ENCODE measurements at regions not wholly inside any gene's neighbourhood (a gene's known extent, or its start where the extent isn't known, plus 50 kb on each side); places are given as distances from the start of the nearest gene placed in this dataset.
"Not testable (repeated sequence)": the region's sequence is repeated elsewhere in the genome, so short reads cannot be mapped to it uniquely, and the experiment has no call there.

DNA sequence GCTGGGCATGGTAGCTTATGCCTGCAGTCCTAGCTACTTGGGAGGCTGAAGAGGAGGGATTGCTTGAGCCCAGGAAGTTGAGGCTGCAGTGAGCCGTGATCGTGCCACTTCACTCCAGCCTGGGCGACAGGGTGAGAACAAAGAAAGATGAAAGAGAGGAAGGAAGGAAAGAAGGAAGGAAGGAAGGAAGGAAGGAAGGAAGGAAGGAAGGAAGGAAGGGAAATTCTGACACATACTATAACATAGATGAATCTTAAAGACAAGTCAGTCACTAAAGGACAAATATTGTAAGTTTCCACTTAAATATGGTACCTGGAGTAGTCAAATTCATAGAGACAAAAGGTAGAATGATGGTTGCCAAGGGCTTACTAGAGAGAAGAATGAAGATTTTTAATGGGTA lies 108.0 kb upstream of the CACHD1 start:
- no peak for DNase-seq (ENCODE audit: low spot score)

DNA sequence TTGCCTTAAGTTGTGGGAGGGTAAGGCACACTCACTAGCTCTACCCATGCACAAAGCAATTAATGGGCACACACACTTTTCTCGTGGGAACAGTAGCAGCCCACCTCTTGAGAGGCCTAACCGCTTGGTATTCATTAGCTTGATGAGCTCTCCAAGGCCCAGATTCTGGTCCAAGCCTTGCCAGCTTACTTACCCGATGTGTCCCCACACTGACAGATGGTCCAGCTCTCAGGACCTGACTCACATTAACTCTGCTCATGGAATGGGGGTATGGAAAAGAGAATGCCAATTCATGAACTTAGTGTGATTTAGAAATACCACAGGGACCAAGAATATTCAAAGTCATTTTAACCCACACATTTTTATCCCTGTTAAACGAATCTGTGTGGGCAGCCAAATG lies 106.8 kb upstream of the CACHD1 start:
- no peak for DNase-seq (ENCODE audit: low spot score)

DNA sequence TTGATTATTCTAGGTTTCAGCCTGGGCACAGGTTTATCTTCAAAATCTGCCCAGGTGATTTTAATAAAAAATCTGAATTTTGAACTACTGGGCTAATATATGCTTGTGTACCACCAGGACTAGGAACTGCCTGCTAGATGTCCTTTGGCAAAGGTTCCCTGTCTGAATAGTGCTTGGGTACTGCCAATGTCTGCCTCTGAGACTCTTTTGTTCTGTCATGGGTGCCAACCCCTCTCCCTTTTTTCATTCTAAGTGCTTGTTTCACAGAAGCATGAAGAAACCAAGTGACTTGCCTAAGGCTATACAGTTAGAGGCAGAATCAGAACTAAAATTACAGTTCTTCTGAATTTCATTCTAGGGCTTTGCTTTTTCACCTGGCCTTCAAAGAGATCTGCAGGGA lies 106.3 kb upstream of the CACHD1 start:
- DNase-seq (ENCODE audit: low spot score): no peak

DNA sequence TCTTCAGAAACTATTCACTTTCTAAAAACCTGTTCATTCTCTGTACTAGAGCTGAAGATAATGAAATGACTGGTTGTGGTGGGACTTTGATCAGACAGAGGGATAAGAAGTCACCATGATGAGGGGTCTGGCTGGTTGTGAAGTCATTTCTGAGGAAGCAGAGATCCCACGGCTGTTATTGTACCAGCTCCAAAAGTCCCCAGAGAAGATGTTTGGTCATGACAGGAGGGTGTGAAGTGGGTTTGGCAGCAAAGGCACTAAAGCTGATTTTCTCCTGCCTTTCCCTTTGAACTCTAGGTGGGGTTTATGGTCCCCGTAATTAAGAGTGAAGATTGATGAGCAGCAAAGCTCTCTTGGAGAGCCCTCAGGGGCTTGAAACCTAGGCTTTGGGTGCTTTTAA lies 103.1 kb upstream of the CACHD1 start:
- no peak for DNase-seq (ENCODE audit: low spot score)

- DNase-seq (ENCODE audit: low spot score): no peak
Measured at GRCh38 chr1:64368344-64368743, 101.6 kb upstream of the CACHD1 start.

- no peak for DNase-seq (ENCODE audit: low spot score)
Measured at GRCh38 chr1:64378826-64379225, 91.1 kb upstream of the CACHD1 start.

GRCh38 chr1:64387389-64388285 lies 82.3 kb upstream of the CACHD1 start:
- no peak for DNase-seq (ENCODE audit: low spot score)

DNA sequence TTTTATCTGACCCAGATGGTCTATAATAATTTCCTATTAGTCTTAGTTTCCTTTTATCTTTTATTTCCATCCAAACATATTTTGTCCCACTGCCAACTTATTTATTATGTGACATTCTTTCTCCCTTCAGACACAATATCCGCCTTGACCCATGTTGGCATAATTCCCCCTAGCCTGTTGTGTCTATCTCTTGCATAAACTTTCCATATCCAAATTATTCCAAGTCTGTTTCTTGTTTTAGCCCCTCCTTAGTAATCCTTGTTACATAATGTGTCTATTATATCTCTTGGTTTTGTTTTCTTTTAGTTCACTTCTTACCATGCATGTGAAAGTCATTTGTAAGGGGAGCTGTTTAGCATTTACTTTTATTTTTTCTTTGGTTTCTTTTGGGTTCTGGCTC lies 81.6 kb upstream of the CACHD1 start:
- DNase-seq (ENCODE audit: low spot score): no peak

- DNase-seq (ENCODE audit: low spot score): no peak
Measured at GRCh38 chr1:64392109-64392508, 77.8 kb upstream of the CACHD1 start.

DNA sequence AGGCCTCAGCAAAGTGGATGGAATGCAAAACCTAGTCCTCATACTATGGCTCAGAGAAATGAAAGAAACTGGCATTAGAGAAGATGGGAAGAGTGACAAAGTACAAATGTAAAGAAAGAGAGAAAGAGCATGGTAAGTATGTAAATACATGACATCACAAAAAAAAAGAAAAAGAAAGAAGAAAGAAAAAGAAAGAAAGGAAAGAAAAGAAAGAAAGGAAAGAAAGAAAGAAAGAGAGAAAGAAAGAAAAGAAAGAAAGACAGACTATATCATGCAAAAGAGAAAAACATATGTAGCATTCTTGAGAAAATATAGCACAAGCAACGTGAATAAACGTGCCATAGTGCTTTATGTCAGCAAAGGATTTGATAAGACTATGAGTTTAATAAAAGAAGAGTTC lies 76.1 kb upstream of the CACHD1 start:
- no peak for DNase-seq (ENCODE audit: low spot score)

- no peak for DNase-seq (ENCODE audit: low spot score)
Measured at GRCh38 chr1:64396817-64397216, 73.1 kb upstream of the CACHD1 start.

GRCh38 chr1:64397541-64397940 lies 72.4 kb upstream of the CACHD1 start:
- no peak for DNase-seq (ENCODE audit: low spot score)

DNA sequence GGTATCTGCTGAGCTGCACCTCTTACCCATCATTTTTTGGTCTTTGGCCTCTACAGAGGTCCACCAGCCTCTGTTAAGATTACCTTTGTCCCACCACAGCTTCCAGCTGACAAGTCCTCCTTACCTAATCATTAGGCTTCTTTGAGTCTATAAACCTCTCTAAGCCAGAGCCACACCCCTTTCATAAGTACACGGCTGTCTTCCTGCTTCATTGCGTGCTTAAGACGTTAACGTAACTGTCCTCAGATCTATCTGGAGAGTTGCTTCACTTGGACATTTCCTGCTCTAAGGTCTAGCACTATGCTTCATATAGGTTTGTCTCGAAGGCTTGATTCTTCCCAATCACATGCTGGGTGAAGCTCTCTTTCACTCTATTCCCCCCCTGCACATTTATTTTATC lies 71.0 kb upstream of the CACHD1 start:
- no peak for DNase-seq (ENCODE audit: low spot score)

GRCh38 chr1:64401285-64401684 lies 68.6 kb upstream of the CACHD1 start:
- no peak for DNase-seq (ENCODE audit: low spot score)

DNA sequence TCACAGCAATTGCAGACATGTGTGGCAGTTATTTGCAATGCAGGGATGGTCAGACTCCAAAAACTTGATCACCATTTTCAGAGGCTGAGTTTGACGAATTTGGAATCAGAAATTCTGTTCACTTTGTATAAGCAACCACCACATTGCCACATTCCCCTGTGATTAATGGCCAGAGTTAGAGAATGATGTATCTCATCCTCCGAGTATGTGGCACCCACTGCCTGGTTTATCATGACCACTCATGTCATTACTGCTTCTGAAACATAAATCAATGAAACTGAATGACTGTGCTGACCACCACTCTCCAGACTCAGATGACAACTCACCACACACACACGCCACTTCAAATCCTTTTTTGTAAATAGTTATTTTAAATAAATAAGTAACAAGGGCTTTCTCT lies 66.6 kb upstream of the CACHD1 start:
- peak; percentile 12 for DNase-seq (ENCODE audit: low spot score)

DNA sequence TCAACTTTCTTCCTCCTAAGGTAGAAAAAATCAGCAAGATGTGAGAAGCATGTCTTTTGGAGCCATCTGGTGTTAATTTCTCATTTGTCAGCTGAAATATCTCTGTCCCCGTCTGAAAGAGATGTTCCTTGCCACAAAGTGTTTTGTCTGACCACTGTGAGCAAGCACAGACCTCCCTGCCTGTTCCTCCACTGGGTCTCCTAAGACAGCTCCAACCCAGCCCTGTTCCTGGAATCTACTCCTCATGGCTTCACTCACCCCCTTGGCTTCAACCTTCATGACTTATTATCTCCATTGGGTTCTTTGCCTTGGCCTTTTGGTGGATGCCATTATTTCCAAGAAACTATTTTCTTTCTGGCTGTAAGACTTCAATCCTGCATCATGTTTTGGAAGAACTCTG lies 65.7 kb upstream of the CACHD1 start:
- DNase-seq (ENCODE audit: low spot score): no peak

DNA sequence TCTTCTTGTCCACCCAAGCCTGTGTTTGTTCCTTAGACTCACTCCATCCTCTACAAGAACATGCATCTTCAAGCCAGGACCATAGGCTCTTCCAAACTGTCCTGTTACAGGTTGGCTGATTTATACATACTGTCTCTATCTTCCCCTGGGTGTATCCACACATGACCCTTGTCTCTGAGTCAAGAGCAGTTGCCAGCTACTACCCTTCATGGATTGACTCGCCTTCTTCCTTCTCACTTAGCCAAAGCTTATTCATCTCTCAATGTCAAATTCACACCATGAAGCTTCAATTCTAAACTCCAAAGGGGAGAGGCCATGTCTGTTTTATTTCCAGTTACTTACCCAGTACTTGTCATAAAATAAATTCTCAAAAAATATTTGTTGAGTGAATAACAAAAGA lies 64.1 kb upstream of the CACHD1 start:
- no peak for DNase-seq (ENCODE audit: low spot score)

DNA sequence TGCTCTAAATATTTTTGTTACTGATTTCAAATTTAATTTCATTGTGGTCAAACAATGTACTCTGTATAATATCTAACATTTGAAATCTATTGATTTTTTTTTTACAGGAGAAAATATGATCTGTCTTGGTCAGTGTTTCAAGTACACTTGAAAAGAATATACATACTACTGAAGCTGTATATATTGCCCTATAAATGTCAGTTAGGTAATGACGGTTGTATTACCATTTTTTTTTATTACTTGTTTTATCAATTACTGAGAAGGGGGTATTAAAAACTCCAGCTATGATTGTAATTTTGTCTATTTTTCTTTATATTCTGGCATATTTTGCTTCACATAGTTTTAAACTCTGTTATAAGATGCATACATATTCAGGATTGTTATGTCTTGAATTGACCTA lies 59.7 kb upstream of the CACHD1 start:
- no peak for DNase-seq (ENCODE audit: low spot score)

GRCh38 chr1:64414855-64415546 lies 54.9 kb upstream of the CACHD1 start:
- not testable (repeated sequence) for DNase-seq (ENCODE audit: low spot score)

DNA sequence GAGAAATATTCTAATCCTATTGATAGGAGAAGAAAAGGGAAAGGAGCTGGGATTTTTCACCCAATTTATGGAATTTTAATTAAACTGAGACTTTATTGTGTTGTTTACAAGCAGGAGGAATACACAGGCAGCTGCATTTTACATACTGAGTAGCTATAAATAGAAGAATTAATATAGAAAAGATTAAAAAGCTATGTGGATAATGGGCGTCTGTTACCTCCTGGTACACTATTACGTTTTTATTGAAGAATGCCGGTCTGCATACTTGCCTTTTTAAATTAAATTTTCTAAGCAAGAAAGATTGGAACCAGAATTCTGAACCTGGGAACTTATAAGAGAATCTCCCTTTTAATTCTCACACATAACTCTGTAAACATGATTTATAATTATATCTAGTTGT lies 52.1 kb upstream of the CACHD1 start:
- DNase-seq (ENCODE audit: low spot score): no peak
